ENCODE measurements at regions not wholly inside any gene's neighbourhood (a gene's known extent, or its start where the extent isn't known, plus 50 kb on each side); places are given as distances from the start of the nearest gene placed in this dataset.
A peak's percentile ranks its signal among the peaks of the same experiment; 100 is the strongest.

DNA sequence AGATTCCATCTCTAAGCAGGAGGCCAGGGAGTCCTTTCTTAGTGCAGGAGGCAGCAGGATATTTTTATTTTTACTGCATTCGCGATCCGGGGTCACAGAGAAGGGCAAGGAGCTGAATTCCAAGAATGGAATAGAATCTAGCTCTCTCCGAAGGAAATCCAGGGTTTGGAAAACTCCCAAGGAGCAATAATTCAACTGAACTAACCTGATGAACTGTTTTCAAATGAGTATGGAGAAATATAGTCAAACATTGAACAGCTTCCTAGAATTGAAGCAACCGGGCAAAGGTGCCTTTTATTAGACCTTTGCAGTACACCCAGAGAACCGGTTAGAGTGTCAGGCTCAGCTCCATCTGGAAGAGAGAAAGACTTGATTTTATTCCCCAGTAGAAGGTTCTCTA is 120.7 kb upstream of the MAF start:
- Histone ChIP-seq H3K36me3 (no peaks in the 10 kb centered on the region), H3K4me1 (peaks cover 0 to 15% (median 0%) of the 10 kb centered on the region in 4 donors), H3K27ac (peak overlapping the region in 2 of 4 donors; percentile 66 to 89), H3K27me3 (no peaks in the 10 kb centered on the region), H3K4me3 (no peak overlapping the region), H3K9me3 (no peaks in the 10 kb centered on the region)
- TF ChIP-seq POLR2A (IDR thresholded peaks at IDR 0.05) = peak in 1 of 2 donors; percentile 40
- TF ChIP-seq, protein P1, sequence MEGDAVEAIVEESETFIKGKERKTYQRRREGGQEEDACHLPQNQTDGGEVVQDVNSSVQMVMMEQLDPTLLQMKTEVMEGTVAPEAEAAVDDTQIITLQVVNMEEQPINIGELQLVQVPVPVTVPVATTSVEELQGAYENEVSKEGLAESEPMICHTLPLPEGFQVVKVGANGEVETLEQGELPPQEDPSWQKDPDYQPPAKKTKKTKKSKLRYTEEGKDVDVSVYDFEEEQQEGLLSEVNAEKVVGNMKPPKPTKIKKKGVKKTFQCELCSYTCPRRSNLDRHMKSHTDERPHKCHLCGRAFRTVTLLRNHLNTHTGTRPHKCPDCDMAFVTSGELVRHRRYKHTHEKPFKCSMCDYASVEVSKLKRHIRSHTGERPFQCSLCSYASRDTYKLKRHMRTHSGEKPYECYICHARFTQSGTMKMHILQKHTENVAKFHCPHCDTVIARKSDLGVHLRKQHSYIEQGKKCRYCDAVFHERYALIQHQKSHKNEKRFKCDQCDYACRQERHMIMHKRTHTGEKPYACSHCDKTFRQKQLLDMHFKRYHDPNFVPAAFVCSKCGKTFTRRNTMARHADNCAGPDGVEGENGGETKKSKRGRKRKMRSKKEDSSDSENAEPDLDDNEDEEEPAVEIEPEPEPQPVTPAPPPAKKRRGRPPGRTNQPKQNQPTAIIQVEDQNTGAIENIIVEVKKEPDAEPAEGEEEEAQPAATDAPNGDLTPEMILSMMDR (IDR thresholded peaks at IDR 0.05) = peak in 1 of 6 experiments; percentile 15
- DNase-seq = peak in 1 of 3 donors; percentile 58

DNA sequence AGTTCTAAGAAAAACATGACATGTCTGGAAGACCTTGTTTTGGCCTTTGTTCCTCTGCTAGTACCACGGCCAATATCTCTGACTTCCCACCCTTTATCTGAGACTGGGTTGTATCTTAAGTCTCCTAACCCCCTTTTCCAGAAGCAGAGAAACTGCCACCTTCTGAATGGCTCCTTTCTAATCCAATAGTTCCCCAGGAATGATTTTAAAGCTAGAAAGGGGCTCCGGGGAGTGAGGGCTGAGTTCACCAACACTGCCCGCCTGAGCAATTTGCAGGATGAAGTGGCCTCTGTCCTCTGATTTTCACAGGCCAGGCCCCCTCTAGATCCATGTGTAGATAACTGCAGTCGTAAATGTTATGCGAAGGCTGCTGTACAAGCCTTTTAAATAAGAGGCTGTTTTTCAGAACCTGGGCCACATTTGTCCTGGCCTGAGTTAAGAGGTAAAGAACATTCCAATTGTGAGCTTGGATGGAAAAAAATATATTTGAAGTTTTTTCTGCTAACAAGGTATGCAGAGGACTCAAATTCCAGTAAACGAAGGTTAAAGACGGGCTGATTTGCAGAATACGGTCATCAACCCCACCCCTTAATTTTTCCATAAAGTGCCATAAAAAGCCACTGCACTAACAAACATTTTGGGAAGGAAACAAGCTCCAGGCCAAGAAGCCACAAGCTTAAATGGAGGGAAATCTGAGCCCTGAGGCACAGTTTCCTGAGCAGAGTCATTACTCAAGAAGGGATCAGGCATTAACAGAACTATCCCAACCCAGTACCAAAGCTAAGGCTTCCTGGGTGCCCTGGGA is 117.0 kb upstream of the MAF start:
- Histone ChIP-seq H3K27ac (no peak overlapping the region), H3K4me1 (peaks cover 0 to 8% (median 0%) of the 10 kb centered on the region in 4 donors), H3K9me3 (no peaks in the 10 kb centered on the region), H3K27me3 (no peaks in the 10 kb centered on the region), H3K36me3 (no peaks in the 10 kb centered on the region), H3K4me3 (no peak overlapping the region)
- no peak for DNase-seq
- TF ChIP-seq, protein P1 (IDR thresholded peaks at IDR 0.05) = no peak
- TF ChIP-seq POLR2A (IDR thresholded peaks at IDR 0.05) = no peak

DNA sequence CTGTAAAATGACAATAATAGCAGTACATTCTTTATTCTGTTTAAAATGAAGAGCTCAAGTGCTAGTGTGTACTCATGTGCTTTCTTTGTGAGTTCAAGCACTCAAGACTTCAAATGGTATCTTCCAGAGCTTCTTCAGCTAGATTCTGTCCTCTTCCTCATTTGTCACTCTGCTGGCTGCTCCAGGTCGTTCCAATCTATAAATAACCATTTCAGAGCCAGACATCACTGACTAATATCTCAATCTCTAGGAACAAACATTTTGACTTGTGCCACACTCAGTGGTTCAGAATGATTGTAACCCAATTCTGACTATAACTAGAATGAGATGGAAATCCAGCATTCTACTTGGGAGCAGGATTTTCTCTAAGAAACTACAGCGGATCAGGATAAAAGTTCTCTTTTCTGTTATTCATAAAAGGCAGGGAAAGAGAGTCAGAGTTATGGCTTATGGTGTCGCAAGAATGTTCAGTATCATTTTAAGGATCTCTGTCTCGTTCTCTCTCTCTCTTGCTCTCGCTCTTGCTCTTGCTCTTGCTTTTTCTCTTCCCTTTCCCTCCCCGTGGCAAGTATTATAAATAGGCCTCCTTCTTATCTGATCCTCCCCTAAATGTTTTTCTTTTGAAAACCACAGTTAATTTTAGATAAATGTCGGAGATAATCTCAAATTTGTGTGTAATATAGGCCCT is 116.3 kb upstream of the MAF start:
- H3K4me1 ChIP-seq = peaks cover 0 to 8% (median 0%) of the 10 kb centered on the region in 4 donors
- no peaks in the 10 kb centered on the region for H3K36me3 ChIP-seq
- TF ChIP-seq, protein P1 (IDR thresholded peaks at IDR 0.05) = no peak
- TF ChIP-seq POLR2A (IDR thresholded peaks at IDR 0.05) = no peak
- DNase-seq = no peak
- no peaks in the 10 kb centered on the region for H3K27me3 ChIP-seq
- H3K4me3 ChIP-seq = no peak overlapping the region
- H3K9me3 ChIP-seq = no peaks in the 10 kb centered on the region
- H3K27ac ChIP-seq = no peak overlapping the region

DNA sequence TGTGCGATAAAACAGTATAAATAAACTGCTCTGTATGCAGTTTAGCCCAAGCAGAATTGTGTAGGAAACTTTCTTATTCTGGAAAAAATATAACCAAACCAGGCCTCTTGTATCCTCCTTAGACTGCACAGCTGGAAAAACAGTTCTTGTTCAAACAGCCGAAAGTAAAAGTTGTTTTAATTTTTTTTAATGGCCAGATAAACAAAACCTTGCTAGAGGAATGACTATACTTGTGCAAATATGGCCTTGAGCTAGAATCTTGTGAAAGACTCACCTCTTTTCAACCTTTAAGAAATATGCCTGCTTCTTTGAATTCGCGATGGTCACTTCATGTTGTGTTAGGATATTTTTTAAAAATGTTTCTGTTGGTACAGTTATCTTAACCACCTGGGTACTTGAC is 114.5 kb upstream of the MAF start:
- TF ChIP-seq, protein P1 (IDR thresholded peaks at IDR 0.05) = no peak
- no peak for TF ChIP-seq POLR2A (IDR thresholded peaks at IDR 0.05)
- no peaks in the 10 kb centered on the region for H3K9me3 ChIP-seq
- H3K36me3 ChIP-seq = no peaks in the 10 kb centered on the region
- DNase-seq = no peak
- H3K4me3 ChIP-seq = no peak overlapping the region
- no peak overlapping the region for H3K27ac ChIP-seq
- peaks cover 0 to 8% (median 0%) of the 10 kb centered on the region in 4 donors for H3K4me1 ChIP-seq
- H3K27me3 ChIP-seq = no peaks in the 10 kb centered on the region

DNA sequence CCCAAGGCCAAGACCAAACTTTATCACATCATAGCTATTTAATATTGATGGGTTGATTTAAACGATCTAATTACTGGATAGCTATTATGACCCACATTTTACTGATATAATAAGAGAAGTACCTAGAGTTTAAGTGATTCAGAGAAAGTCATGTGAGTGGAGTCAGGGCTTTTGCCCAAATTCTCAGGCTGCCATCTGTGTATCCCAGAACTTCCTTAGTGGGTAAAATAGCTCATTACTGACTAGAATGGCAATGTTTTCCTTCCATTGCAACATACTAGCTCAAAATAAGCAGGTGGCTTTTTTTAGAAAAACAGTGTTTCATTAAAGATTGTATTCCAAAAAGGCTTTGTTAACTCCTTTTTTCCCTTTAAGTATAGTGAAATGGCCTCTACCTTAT is 113.9 kb upstream of the MAF start:
- no peaks in the 10 kb centered on the region for H3K9me3 ChIP-seq
- TF ChIP-seq POLR2A (IDR thresholded peaks at IDR 0.05) = no peak
- TF ChIP-seq, protein P1 (IDR thresholded peaks at IDR 0.05) = no peak
- H3K4me3 ChIP-seq = no peak overlapping the region
- H3K27ac ChIP-seq = no peak overlapping the region
- DNase-seq = no peak
- no peaks in the 10 kb centered on the region for H3K27me3 ChIP-seq
- no peaks in the 10 kb centered on the region for H3K36me3 ChIP-seq
- H3K4me1 ChIP-seq = peaks cover 0 to 8% (median 0%) of the 10 kb centered on the region in 4 donors

All from Peyer's patch (tissue), 4 donors.